ENCODE measurements at regions not wholly inside any gene's neighbourhood (a gene's known extent, or its start where the extent isn't known, plus 50 kb on each side); places are given as distances from the start of the nearest gene placed in this dataset.
A peak's percentile ranks its signal among the peaks of the same experiment; 100 is the strongest.
"Not testable (repeated sequence)": the region's sequence is repeated elsewhere in the genome, so short reads cannot be mapped to it uniquely, and the experiment has no call there.

DNA sequence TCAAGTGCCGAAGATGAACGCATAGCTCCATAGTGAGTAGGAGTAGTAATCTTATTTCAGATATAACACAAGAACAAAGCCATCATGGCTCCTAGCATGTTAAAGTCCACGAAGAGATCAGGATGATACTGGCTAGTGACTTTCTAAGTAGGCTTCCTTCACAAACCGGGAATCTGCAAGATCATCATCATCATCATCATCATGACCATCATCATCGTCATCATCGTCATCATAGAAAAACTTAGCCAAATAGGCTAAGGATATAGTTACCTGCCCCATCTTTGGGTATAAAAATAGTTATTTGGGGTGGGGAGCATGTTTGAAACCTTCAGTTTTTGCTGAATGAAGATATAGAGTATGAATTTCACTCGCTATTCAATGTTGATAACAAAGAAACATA is 57.9 kb downstream of the PYDC2 start:
- DNase-seq, result no peak

DNA sequence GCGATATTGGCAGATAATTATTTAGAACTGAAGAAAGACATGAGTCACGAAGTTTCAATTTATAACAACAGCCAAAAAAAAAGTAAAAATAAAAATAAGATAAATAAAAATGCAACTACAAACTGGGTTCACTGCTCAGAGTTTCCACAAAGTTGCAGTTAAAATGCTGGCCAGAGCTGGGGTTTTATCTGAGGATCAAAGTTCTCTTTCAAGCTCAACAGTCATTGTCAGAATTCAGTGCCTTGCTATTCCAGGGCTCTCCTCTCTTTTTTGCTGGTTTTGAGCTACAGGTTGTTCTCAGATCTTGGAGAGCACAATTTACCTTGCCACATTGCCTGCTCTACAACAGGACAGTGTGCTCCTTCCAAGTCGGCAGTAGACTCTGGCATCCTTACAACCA is 60.1 kb downstream of the PYDC2 start:
- no peak for DNase-seq

DNA sequence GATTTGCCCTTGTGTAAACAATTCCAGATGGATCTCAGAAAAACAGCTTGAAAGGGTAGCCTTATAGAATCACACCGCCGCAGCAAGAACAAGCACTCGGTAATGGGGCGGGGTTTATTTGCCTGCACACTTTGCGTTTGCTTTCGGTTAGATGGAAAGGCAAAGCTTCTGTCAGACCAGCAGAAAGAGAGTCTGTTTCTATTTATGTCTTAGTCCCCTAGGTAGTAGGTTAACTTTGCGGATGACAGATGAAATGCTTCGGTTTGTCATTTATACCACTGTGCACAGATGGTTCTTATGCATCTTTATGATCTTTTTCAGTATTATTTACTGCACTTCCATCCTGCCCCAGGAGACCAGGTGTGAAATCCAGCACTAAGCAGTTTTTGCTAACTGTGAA is 62.2 kb downstream of the PYDC2 start:
- peak; percentile 4 for DNase-seq

DNA sequence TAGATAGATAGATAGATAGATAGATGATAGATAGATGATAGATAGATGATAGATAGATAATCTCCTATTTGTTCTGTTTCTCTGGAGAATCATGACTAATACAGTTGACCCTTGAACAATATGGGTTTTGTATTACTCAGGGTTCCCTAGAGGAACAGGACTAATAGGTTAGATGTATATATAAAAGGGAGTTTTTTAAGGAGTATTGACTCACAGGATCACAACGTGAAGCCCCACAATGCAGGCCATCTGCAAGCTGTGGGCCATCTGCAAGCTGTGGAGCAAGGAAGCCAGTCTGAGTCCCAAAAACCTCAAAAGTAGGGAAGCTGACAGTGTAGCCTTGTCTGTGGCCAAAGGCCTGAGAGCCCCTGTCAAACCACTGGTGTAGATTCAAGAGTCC is 67.6 kb downstream of the PYDC2 start:
- no peak for DNase-seq

DNA sequence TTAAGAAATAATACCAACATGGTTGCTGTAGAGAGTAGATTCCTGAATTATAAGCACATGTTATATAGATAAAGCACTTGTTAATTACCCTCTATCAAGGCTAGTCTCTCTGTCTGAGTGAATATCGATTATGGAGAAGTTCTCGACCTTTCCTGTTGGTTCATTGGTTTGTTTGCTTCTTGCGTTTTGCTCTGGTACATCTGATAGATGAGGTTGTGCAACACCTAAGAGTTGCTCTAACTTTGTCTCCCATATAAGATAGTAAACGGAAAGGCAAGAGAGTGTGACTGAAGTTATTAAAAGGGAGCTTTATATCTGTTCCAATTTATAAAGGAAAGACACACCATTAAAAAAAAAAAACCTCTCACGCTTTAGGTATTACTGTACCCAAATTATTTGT is 69.0 kb downstream of the PYDC2 start:
- no peak for DNase-seq

- DNase-seq, result no peak
These were observed 70.5 kb downstream of the PYDC2 start for GRCh38 chr3:191531434-191531972.

DNA sequence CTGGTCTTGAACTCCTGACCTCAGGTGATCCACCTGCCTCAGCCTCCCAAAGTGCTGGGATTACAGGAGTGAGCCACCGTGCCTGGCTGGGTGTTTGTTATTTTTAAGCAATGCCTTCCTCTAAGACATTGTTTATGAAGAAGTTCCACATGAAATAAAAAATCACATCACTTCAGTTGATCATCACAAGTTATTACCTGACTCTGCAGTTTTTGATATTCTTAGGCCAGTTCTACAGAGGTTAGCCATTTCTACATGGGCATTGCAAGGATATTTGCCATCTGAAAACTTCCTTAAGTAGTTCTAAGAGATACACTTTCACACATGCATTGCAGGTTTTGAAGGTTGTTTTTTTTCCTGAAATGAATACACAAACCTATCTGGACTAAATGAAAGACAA is 82.1 kb downstream of the PYDC2 start:
- DNase-seq, result no peak

GRCh38 chr3:191543897-191544296 is 82.9 kb downstream of the PYDC2 start:
- DNase-seq, result no peak

GRCh38 chr3:191549357-191549756 is 88.4 kb downstream of the PYDC2 start:
- no peak for DNase-seq

DNA sequence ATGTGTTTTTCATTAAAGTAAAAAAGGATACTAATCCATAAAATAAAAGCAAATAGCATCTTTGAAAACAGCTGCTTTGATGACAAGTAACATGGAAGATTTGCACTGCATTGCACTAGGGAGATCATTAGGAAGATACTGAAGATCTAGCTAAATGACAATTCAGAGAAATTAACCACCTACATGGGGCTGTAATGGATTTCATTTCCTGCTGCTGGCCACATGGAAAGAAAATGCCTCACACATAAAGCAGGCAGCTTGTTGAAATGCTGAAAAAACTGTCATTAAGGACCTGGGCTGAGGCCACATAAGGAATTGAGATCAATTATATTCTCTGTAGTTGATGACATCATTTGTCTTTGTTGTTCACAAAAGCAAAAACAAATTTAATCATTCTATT is 94.1 kb downstream of the PYDC2 start:
- DNase-seq, result no peak

DNA sequence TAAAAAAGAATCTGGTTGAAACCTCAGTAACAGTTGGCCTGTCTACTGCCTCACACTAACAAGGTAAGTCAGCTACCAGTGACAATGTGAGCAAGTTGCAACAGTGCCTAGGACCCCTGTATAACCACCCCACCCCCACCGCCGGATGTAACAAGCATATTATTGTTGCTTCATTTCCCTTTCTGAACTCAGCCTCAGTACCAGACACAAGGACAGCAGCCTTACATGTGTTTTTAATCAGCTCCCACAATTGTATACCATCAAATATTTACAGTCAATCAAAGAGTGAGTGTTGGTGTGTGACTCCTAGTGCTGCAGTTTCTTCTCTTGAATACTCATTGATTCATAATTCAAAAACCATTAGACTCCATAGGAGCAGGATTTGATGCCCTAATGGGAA is 96.4 kb downstream of the PYDC2 start:
- peak; percentile 5 for DNase-seq

- no peak for DNase-seq
These were observed 102.8 kb downstream of the PYDC2 start for GRCh38 chr3:191563722-191564121.

GRCh38 chr3:191566469-191566868 is 105.5 kb downstream of the PYDC2 start:
- DNase-seq, result no peak

DNA sequence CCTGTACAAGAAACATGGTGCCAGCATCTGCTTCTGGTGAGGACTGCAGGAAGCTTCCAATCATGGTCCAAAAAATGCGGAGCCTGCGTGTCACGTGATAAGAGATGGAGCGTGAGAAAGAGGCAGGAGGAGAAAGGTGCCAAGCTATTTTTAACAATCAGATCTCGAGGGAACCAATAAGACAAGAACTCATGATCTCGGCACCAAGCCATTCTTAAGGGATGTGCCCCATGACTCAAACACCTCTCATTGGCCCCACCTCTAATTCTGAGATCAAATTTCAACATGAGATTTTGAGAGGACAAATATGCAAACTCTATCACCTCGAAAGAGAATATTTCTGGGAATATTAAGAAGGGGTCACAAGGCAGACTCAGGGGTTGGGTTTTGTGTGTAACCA is 107.2 kb downstream of the PYDC2 start:
- DNase-seq, result no peak

- DNase-seq, result no peak
These were observed 131.1 kb downstream of the PYDC2 start for GRCh38 chr3:191592105-191592504.

DNA sequence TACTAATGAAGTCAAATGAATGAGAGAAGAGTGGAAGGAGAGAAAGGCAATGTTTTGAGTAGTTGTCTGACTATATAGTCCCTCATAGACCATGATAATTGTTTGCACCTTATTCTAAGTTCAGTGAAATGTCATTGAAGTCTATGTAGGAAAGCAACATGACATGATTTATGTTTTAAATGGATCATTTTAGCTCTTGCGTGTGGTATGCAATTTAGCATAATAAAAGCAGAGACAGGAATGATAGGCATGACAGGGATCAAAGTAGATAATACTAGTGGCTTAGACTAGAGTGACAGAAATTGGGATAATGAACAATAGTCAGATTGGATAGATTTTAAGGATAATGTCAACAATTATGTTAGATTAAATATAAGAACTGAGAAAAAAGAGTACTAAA is 132.5 kb downstream of the PYDC2 start:
- DNase-seq, result no peak

- DNase-seq, result not testable (repeated sequence)
These were observed 154.5 kb downstream of the PYDC2 start for GRCh38 chr3:191615511-191615910.

- no peak for DNase-seq
These were observed 163.3 kb downstream of the PYDC2 start for GRCh38 chr3:191624299-191624698.

DNA sequence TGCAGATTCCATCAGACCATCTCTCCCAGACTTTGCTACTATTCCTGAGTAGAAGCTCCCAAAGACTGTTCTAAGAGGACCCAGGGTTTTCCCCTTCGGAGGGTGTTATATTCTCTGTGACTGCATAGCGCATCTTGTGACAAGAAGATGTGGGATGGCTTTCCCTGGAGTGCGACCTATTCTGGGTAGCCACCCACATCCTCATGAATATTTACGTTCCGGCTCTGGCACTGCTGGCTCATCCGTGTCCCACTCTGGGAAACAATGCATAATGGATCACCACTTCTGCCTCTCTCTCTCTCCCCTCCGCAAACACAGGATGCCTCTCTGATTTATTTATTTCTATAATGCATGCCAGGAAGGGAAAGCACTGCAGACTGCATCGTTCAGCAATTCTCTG is 166.1 kb downstream of the PYDC2 start:
- peak; percentile 41 for DNase-seq

- DNase-seq, result no peak
These were observed 167.6 kb downstream of the PYDC2 start for GRCh38 chr3:191628571-191628970.

- no peak for DNase-seq
These were observed 170.5 kb downstream of the PYDC2 start for GRCh38 chr3:191631496-191631895.

DNA sequence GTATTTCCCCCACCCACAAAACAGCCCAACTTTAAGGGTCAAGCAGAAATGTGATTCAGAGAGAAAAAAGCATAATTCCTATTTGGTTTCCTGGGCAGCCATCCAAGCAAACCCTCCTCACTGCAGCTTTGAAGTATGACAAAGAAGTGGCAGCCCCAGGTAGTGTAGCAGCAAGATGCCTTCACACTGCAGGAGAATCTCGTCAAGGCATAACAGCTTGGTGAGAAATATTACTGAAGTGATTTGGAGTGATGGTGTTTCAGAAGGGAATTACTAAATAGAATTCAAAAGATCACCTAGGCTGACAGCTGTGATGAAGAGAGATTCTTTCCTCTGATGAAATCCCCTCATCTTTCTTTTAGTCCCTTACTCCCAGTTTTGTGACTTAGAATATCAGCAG is 173.9 kb downstream of the PYDC2 start:
- DNase-seq, result no peak

DNA sequence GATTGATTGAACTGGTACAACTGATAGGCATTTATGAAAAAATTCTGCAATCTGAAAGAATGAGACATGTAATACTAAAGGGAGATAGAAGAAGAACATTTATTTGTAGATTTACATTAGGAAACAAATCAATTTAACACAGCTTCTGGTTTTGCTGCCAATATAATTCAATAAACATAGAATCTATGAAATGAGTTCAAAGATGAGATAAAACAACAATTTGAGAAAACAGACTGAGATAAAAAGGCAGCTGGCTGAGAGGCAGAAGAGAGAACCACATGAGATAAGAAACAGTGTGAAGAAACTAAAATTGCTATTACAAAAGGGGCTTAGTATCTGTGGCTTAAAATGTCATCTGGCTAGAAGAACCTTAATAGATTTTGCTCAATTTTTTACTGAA is 176.6 kb downstream of the PYDC2 start:
- DNase-seq, result no peak

GRCh38 chr3:191641789-191642188 is 180.8 kb downstream of the PYDC2 start:
- no peak for DNase-seq

- no peak for DNase-seq
These were observed 183.3 kb downstream of the PYDC2 start for GRCh38 chr3:191644291-191644690.

DNA sequence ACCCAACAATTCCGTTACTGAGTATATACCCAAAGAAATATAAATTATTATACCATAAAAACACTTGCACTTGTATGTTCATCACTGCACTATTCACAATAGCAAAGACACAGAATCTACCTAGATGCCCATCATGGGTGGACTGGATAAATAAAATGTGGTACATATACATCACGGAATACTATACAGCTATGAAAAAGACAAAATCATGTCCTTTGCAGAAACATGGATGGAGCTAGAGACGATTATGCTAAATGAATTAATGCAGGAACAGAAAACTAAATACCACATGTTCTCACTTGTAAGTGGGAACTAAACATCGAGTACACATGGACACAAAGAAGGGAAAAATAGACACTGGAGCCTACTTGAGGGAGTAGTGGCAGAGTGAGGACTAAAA is 185.3 kb downstream of the PYDC2 start:
- no peak for DNase-seq

Data from retina (tissue), 1 donor.